OCI-LY3 (cell line): ENCODE measurements at regions not wholly inside any gene's neighbourhood (a gene's known extent, or its start where the extent isn't known, plus 50 kb on each side); places are given as distances from the start of the nearest gene placed in this dataset.

ENCODE experiments used
- CTCF ChIP-seq: fragments of 200-600, 300-600 bp; sonication (generic); IDR thresholded peaks from 2 replicates; pipeline ENCODE4 v1.5.1; 2014; ENCODE audit warnings: antibody characterized with exemption, low read length, low read depth
- EZH2phosphoT487 ChIP-seq: fragments of 200-600 bp; shearing (Covaris generic); IDR thresholded peaks from 2 replicates; pipeline ENCODE4 v1.6.1; 2018; ENCODE audit warnings: antibody characterized with exemption, mixed run types, low read depth

DNA sequence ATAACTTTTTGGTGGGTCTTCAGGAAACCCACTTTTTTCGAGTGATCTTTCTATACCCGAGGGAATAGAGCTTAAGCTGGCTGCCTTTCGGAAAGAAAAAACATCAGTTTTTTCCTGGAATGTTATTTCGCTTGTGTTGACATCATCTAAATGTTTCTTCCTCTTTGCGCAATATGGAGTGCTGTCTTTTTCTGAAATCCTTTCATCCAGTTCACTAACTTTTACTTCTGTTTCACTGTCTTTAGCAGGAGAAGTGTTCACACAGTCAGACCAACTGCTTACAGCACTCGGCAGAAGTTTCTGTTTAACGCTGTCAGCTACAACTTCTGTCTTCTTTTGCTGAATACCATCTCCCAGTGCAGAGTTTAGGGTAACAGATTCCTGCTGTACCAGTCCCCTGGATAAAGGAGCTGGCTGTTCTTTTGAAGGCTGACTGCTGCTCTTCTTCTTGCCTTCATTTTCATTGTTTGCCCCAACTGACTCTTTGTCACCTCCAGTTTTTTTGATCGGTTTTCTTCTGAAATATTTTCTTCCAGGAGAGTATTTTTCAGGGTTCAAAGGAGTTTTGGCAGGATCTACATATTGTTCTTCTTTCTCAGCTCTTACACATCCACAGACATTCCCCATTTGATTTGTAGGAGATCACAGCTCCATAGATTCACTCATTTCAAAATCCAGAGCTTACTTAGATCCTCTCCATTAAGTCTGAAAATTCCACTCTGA, 50.0 kb upstream of the DST start:
- no peak for TF ChIP-seq EZH2phosphoT487
- TF ChIP-seq CTCF = no peak
